Fibroblast of lung (primary cell): ENCODE measurements at regions not wholly inside any gene's neighbourhood (a gene's known extent, or its start where the extent isn't known, plus 50 kb on each side); places are given as distances from the start of the nearest gene placed in this dataset.

ENCODE experiments used
- DNase-seq, 2 donors: peaks; one replicate each; pipeline versions ENCODE4 v3.0.0 to v3.0.0-alpha.2; 2010; ENCODE audit warnings: low read depth in 2 of 2
- H2AFZ ChIP-seq: 2 replicates; pipeline ENCODE4 v1.5.1; 2012; ENCODE audit warnings: low read length, control low read depth, inconsistent platforms
- H3K27ac ChIP-seq: 2 replicates; pipeline ENCODE4 v1.5.1; 2011; ENCODE audit warnings: low read length, control low read depth; ENCODE audit not compliant: insufficient read depth
- H3K27me3 ChIP-seq: 2 replicates; pipeline ENCODE4 v1.5.1; 2011; ENCODE audit warnings: mild to moderate bottlenecking, low read length; ENCODE audit not compliant: control insufficient read depth, insufficient read depth
- H3K36me3 ChIP-seq: 2 replicates; pipeline ENCODE4 v1.5.1; 2011; ENCODE audit warnings: low read length; ENCODE audit not compliant: control insufficient read depth, insufficient read depth
- H3K4me1 ChIP-seq: 2 replicates; pipeline ENCODE4 v1.5.1; 2011; ENCODE audit warnings: low read length; ENCODE audit not compliant: control insufficient read depth, insufficient read depth; ENCODE audit errors: extremely low read depth
- H3K4me2 ChIP-seq: 2 replicates; pipeline ENCODE4 v1.5.1; 2011; ENCODE audit warnings: low read length, control low read depth; ENCODE audit not compliant: insufficient read depth; ENCODE audit errors: extremely low read depth
- H3K4me3 ChIP-seq, 4 experiments: fragments of 200-600 bp in 1 of 4; sonication (generic) in 1 of 4; replicated peaks in 1 of 4; 2 replicates each; pipeline ENCODE4 v1.5.1; 2011 to 2016; ENCODE audit warnings: low read length in 4 of 4, low read depth in 3 of 4, mild to moderate bottlenecking in 3 of 4, control low read depth in 2 of 4, inconsistent platforms in 1 of 4, mixed read lengths in 1 of 4; ENCODE audit not compliant: insufficient read depth in 1 of 4; ENCODE audit errors: control extremely low read depth in 1 of 4
- H3K79me2 ChIP-seq: 2 replicates; pipeline ENCODE4 v1.5.1; 2012; ENCODE audit warnings: mild to moderate bottlenecking, low read length, inconsistent platforms; ENCODE audit not compliant: control insufficient read depth, insufficient read depth
- H3K9ac ChIP-seq: 2 replicates; pipeline ENCODE4 v1.5.1; 2011; ENCODE audit warnings: mild to moderate bottlenecking, low read length, control low read depth; ENCODE audit not compliant: insufficient read depth
- H3K9me3 ChIP-seq: 2 replicates; pipeline ENCODE4 v1.5.1; 2012; ENCODE audit warnings: low read depth, low read length; ENCODE audit not compliant: control insufficient read depth, insufficient read depth
- H4K20me1 ChIP-seq: 2 replicates; pipeline ENCODE4 v1.5.1; 2011; ENCODE audit warnings: low read length; ENCODE audit not compliant: control insufficient read depth, insufficient read depth; ENCODE audit errors: extremely low read depth
- CTCF ChIP-seq, 2 donors: IDR thresholded peaks in 1 of 2; conservative IDR thresholded peaks in 1 of 2; 1 replicate in 1 of 2; 2 replicates in 1 of 2; pipeline ENCODE4 v1.5.1; 2011 to 2012; ENCODE audit warnings: low read length in 2 of 2, control low read depth in 1 of 2, inconsistent platforms in 1 of 2, low read depth in 1 of 2, mild to moderate bottlenecking in 1 of 2
- EZH2 ChIP-seq: IDR thresholded peaks from 2 replicates; pipeline ENCODE4 v1.5.1; 2012; ENCODE audit warnings: low read length, control low read depth, mild to moderate bottlenecking; ENCODE audit errors: missing control alignments

GRCh38 chr9:81031422-81032029 is 657.8 kb downstream of the TLE1 start:
- Histone ChIP-seq H3K4me3 (no peak overlapping the region), H3K4me1 (peaks cover 6% of the 10 kb centered on the region), H3K79me2 (no peaks in the 10 kb centered on the region), H3K9ac (no peak overlapping the region), H3K27ac (no peak overlapping the region), H3K4me2 (peak overlapping the region; percentile 4), H4K20me1 (no peaks in the 10 kb centered on the region), H3K27me3 (no peaks in the 10 kb centered on the region), H3K9me3 (no peaks in the 10 kb centered on the region), H3K36me3 (no peaks in the 10 kb centered on the region), H2AFZ (no peak overlapping the region)
- peak in 1 of 2 donors; percentile 42 for DNase-seq
- TF ChIP-seq CTCF (conservative IDR thresholded peaks at IDR 0.05 in 1 of 2, IDR thresholded peaks at IDR 0.05 in 1 of 2; ENCODE audit: low read depth in 1 of 2, low read length in 2 of 2): no peak
- TF ChIP-seq EZH2: no peak

- H3K4me3 ChIP-seq: no peak overlapping the region
- H3K9ac ChIP-seq: no peak overlapping the region
- H3K27me3 ChIP-seq: no peaks in the 10 kb centered on the region
- TF ChIP-seq EZH2 (no peak), CTCF (conservative IDR thresholded peaks at IDR 0.05 in 1 of 2, IDR thresholded peaks at IDR 0.05 in 1 of 2; ENCODE audit: low read depth in 1 of 2, low read length in 2 of 2) (no peak)
- H3K27ac ChIP-seq: no peak overlapping the region
- H4K20me1 ChIP-seq: no peaks in the 10 kb centered on the region
- no peak overlapping the region for H2AFZ ChIP-seq
- peaks cover 6% of the 10 kb centered on the region for H3K4me1 ChIP-seq
- no peak for DNase-seq
- H3K79me2 ChIP-seq: no peaks in the 10 kb centered on the region
- no peaks in the 10 kb centered on the region for H3K9me3 ChIP-seq
- H3K4me2 ChIP-seq: no peak overlapping the region
- H3K36me3 ChIP-seq: no peaks in the 10 kb centered on the region
Observed at GRCh38 chr9:81030027-81030426, 659.3 kb downstream of the TLE1 start.

- TF ChIP-seq EZH2: no peak
- TF ChIP-seq CTCF (conservative IDR thresholded peaks at IDR 0.05 in 1 of 2, IDR thresholded peaks at IDR 0.05 in 1 of 2; ENCODE audit: low read depth in 1 of 2, low read length in 2 of 2): no peak
- H2AFZ ChIP-seq: no peak overlapping the region
- no peaks in the 10 kb centered on the region for H3K9me3 ChIP-seq
- no peak overlapping the region for H3K4me3 ChIP-seq
- H3K36me3 ChIP-seq: no peaks in the 10 kb centered on the region
- no peaks in the 10 kb centered on the region for H3K27me3 ChIP-seq
- no peak overlapping the region for H3K27ac ChIP-seq
- peak; percentile 87 to 99 for DNase-seq
- H3K9ac ChIP-seq: no peak overlapping the region
- no peaks in the 10 kb centered on the region for H4K20me1 ChIP-seq
- H3K4me2 ChIP-seq: peak overlapping the region; percentile 23
- peaks cover 6% of the 10 kb centered on the region for H3K4me1 ChIP-seq
- H3K79me2 ChIP-seq: no peaks in the 10 kb centered on the region
Observed at GRCh38 chr9:81028504-81028903, 660.8 kb downstream of the TLE1 start.
